NCI-H2196 (cell line): ENCODE measurements at regions not wholly inside any gene's neighbourhood (a gene's known extent, or its start where the extent isn't known, plus 50 kb on each side); places are given as distances from the start of the nearest gene placed in this dataset.
A peak's percentile ranks its signal among the peaks of the same experiment; 100 is the strongest.
"Not testable (repeated sequence)": the region's sequence is repeated elsewhere in the genome, so short reads cannot be mapped to it uniquely, and the experiment has no call there.

Experiments used
- DNase-seq: peaks from one replicate; lab custom pipeline; 2025; ENCODE audit not compliant: unreplicated experiment; lab: John Stamatoyannopoulos, UW

DNA sequence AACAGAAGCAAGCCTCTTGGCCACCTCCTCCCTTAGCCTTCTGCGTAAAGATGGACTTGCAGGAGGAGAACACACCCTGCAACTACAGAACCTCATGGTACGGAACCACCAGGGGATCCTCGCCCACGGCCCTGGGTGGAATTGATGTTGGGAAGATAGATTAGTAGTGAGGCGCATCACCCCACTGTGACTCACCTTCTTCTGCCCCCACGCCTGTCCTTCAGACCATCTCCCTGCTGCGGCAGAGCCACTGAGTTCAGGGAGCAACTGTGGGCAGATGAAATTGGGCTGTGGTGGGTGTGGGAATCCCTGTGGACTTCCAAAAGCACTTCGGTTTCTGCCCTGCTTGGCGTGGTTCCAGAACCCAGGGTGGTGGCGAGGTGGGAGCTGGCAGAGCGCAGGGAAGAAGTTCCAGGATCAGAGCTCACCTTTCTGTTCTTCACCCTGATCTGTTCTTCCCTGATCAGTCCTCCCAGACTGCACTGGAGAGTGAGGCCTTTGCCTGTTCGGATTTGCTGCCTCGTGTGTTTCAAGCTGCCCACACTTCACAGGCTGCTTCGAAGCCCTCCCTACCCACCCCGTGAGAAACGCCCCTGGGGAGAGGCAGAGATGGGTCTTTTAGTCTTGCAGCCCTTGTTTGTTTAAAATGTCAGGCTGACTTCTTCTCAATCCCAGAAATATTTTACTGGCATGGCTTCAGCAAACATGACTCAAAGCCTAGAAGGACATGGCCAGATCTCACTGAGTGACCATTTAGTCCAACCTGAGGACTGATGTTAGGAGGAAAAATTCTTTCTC lies 92.8 kb upstream of the MLN start:
- DNase-seq = no peak

DNA sequence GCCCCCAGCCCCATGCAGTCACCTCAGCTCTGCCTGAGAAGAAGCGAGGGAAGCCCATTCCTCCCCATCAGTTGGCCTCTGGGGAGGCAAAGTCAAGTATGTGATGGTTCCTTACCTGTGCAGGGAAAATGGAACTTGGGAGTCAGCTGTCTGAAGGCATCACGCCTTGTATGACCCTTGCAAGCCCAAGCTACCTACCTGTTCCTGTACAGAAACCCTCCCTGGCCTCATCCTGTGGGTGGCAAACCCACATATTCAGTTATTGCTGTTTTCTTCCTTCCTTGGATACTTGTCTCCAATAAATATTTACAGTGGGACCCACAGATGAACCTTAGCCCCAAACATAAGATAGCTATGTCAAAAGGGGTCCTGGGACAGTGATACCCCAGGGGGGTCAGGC lies 92.2 kb upstream of the MLN start:
- DNase-seq = no peak

DNA sequence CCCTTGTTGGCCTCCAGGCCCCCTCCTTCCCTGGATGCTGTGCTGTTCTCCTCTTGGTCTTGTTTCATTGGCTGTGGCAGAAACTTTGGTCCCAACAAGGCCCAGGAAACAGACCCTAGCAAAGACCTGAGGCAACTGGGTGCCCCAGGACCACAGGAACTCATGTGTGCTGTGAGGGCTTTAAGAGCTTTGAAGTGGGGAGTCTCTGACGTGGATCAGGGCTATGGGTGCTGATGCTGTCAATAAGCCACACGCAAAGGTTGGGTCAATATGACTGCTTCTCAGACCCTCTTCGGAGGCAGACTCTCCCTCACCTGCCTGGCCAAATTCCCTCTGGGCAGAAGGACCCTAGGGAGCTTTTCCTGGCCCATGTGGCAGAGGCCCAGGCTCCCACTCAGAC lies 91.5 kb upstream of the MLN start:
- DNase-seq = no peak

GRCh38 chr6:33894438-33894837 lies 90.6 kb upstream of the MLN start:
- no peak for DNase-seq

GRCh38 chr6:33892581-33893346 lies 89.0 kb upstream of the MLN start:
- no peak for DNase-seq

DNA sequence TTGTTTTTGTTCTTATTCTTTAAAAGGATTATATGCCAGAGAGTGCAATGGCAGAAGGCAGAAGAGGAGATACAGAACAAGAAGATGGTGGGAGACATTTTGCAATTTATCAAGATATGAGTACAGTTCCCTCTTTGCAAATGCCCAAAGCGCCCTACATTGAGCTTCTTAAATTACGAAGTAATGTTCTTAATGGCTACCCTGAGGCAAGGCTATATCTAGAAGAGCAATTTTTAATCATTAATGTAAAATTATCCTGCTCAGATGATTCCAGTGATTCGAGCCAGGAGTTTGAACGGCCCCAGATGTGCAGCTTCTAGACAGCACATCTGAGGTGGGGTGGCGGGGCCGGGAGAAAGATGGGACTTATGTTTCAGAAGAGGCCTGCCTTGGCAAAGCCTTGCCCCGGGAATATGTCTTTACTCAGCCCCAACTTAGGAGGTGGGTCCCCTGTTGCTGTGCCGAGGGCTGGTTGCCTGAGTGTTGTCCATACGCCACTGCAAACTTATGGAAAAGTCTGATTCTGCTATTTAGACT lies 84.9 kb upstream of the MLN start:
- DNase-seq = no peak

DNA sequence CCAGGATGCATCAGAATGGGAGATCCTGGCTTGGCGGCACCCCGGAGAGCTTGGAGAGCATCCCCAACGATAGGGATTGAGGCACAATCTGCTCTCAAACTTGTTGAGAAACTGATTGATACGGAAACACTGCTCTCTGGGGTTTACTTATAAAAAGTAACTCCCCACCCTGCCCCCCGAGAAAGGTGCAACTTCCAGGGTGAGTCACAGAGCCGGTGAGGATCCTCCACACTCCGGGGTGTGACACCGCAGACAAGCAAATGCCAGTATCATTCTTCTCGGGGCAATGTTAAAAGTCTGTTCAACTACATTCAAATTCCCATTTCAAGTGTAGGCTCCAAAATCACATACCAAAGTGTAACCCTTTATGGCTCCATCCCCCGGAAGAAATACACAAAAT lies 84.4 kb upstream of the MLN start:
- no peak for DNase-seq

GRCh38 chr6:33886673-33887144 lies 82.9 kb upstream of the MLN start:
- no peak for DNase-seq

DNA sequence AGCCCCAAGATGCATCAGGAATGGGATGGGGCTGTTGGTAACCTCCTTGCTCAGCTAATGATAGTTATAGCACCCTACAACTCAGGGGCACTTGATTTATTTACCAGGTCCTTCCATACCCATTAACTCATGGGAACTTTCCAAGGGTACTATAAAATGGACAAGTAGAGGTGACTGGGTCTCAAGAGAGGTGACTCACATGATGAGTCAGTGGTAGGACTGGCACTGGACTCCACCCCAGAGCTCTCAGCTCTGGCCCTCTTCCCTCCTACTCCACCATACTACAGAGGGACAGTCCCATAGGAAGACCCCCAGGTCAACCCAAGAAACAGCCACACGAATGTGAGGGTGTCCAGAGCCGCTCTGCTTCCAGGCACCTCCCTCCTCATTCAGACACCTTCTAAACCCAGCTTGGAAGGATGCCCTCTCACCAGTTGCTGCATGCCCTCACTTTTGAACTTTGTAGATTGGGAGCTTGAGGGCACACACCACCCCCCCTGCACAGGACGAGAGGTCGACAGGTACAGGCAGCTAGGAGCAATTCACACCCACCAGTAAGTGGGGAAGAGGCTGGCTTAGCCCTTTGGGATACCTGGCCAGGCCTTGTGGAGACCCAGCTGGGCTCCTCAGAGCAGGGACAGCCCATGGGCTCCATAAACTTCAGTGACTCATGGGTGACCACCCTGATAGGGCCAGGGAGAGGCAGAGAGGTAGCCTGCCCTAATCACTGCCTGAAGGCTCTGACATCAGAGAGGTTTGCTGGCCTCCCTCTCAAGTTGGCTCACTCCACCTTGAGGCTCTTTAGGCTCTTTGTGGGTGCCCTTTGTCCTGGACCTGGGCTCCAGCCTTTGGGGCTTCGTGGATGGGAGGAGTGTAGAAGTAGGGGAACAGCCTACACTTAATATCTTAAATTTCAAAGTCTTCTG lies 81.6 kb upstream of the MLN start:
- no peak for DNase-seq

DNA sequence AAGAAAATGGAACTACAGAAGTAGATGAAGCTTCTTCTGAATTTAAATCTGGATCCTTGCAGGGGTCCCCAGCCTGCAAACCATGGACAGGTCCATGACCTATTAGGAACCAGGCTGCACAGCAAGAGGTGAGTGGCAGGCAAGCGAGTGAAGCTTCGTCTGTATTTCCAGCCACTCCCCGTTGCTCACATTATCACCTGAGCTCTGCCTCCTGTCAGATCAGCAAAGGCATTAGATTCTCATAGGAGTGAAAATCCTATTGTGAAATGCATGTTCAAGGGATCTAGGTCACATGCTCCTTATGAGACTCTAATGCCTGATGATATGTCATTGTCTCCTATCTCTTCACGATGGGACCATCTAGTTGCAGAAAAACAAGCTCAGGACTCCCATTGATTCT lies 79.8 kb upstream of the MLN start:
- not testable (repeated sequence) for DNase-seq

DNA sequence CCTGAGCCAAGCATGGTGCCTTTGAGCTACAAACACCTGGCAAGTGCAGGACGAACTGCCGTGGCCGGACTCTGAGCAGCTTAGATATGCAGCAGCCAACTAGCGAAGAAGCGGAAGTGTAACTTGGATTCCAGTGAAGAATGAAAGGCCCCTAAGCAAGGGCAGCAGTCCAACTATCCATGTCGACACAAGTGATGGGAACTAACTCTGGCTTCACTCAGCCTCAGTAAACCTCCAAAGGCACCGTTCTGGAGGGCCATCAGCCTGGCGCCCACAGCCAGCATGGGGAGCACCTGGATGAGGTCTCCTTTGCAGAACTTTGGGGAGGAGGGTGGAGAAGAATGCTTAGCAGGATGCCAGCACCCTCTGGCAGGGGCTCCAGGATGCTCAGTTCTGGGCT lies 78.4 kb upstream of the MLN start:
- no peak for DNase-seq

DNA sequence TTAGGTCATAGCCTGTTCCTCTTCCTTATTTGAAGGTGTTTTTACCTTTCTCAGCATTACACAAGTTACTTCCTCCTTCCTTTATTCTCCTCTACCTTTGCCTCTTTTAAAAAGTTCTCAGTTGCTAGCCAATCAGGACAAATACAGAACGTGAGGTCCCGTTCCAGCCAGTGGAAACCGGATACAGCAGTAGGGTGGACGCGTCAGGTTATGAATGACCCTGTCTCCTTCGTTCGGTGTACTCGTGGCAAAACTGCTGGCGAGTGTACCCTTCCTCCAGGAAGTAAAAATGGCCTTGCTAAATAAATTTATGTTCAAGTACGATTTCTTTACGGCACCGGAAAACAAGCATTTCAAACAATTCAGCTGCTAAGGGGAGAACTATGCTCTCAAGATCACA lies 77.0 kb upstream of the MLN start:
- no peak for DNase-seq

DNA sequence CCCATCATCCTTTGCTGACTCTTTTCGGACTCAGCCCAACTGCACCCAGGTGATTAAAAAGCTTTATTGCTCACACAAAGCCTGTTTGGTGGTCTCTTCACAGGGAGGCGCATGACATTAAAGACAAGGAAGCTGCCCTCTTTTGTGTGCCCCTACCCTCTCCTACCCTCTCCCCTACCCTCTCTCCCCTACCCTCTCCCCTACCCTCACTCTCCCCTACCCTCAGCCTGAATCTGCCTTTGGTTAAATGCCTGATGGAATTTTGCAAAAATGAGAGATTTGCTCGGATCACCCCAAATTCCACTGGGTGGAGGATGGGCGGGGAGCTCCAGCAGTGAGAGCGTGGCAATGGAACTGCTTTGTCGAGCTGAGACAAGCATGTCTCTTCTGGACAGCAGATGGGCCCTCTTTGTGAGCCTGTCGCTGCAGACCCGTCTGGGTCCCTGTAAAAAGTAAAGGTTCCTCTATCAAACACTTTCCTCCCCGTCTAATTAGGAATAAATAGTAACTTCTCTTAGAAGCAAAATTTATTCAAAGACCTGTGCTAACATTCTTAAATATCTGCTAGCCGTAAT lies 76.4 kb upstream of the MLN start:
- DNase-seq = no peak

- peak; percentile 83 for DNase-seq
Observed at GRCh38 chr6:33878562-33878961, 74.8 kb upstream of the MLN start.

DNA sequence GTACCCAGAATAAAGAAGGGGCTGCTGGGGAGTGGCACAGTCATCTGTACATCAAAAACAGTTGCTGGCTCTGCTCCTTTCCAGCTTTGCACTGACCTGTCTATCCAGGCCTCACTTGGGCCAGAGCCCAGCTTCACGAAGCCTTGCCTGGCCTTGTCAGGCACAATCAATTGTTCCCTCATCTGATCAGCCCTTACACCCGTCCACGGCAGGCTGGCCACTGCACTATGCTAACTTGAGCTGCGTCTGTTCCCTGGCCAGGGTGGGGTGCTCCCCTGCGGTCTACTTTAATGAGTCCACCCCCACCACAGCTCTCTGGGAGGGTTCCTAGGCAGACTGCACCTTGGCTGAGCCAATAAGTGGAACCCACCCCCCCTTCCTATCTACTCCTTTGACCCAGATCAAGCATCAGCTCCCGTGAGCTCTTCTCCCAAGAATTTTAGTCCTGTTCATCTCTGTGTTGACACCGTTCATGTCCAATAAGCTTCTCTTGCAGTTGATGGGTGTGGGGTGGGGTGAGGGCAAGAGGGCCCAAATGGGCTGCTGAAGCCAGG lies 74.3 kb upstream of the MLN start:
- DNase-seq = peak; percentile 43

DNA sequence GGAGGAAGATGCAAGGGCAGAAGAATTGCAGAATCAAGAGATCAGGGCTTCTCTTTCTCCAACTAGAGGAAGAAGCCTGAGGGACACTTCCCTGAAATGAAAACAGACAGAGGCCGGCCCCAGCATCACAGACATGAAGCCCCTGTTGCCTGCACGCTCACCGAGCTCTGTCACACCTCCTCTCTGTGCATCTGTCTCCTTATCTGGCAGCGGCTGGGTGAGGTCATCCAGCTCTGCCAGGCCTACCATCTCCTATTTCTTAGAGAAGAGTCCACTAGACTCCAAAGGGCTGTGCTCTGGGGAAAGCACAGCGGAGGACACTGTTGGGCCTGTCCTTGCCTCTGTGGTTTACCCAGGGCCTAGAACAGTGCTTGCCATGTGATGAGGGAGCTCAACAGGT lies 71.9 kb upstream of the MLN start:
- peak; percentile 36 for DNase-seq

GRCh38 chr6:33875141-33875581 lies 71.4 kb upstream of the MLN start:
- no peak for DNase-seq

DNA sequence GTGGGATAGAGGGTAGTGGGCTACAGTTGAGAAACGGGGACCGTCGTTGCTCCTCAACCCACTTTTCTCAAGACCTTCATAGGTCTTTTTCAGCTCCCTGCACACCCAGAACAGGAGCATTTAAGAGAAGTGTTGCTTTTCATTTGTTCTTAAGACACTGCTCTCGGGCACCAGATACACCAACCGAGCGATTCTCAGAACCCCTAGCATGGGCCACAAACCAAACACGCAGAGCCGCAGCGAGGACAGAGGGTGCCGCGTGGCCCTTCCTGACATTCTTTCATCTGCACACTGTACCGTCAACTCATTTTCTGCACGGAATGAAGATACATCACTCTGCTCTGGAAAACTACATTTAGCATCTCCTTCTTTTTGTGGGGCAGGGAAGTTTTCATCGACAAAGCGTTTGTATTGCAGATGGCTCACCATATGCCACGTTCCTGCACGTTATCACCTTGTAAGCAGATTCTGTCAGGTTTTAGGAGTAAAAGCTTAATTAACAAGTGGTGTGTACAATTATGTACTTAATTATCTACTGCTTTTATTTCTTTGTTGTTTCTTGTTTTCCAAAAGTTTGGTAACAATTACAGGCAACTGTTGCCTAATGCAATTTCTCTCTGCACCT lies 70.4 kb upstream of the MLN start:
- DNase-seq = no peak

GRCh38 chr6:33872761-33873160 lies 69.0 kb upstream of the MLN start:
- no peak for DNase-seq
